ENCODE measurements at regions not wholly inside any gene's neighbourhood (a gene's known extent, or its start where the extent isn't known, plus 50 kb on each side); places are given as distances from the start of the nearest gene placed in this dataset.

GRCh38 chr20:40343390-40343789 is 345.6 kb downstream of the MAFB start:
- no peak for TF ChIP-seq CTCF (IDR thresholded peaks at IDR 0.05; ENCODE audit: low read depth, low read length)
- H3K27ac ChIP-seq (ENCODE audit: low read depth, low read length) = no peak overlapping the region
- CTCF ChIA-PET = no interaction called here
- no peak for DNase-seq (ENCODE audit: low read depth, low spot score)
- no peak overlapping the region for H3K4me3 ChIP-seq (ENCODE audit: low read depth, low read length)
- POLR2A ChIA-PET = interaction anchor here (0.7 kb wide), 1 partner anchor 15 kb away, joined by 3 read pairs; no protein-coding TSS in a partner anchor
- no peaks in the 10 kb centered on the region for H3K9me3 ChIP-seq (ENCODE audit: control insufficient read depth, insufficient read depth, low read length)
- H3K27me3 ChIP-seq (ENCODE audit: control insufficient read depth, insufficient read depth, low read length) = no peaks in the 10 kb centered on the region

GRCh38 chr20:40341561-40341960 is 347.5 kb downstream of the MAFB start:
- DNase-seq (ENCODE audit: low read depth, low spot score) = no peak
- Histone ChIP-seq H3K9me3 (ENCODE audit: control insufficient read depth, insufficient read depth, low read length) (no peaks in the 10 kb centered on the region), H3K27ac (ENCODE audit: low read depth, low read length) (no peak overlapping the region), H3K27me3 (ENCODE audit: control insufficient read depth, insufficient read depth, low read length) (no peaks in the 10 kb centered on the region), H3K4me3 (ENCODE audit: low read depth, low read length) (no peak overlapping the region)
- CTCF ChIA-PET = no interaction called here
- TF ChIP-seq CTCF (IDR thresholded peaks at IDR 0.05; ENCODE audit: low read depth, low read length) = no peak
- POLR2A ChIA-PET = no interaction called here

GRCh38 chr20:40339661-40340449 is 349.2 kb downstream of the MAFB start:
- CTCF ChIA-PET = no interaction called here
- H3K27me3 ChIP-seq (ENCODE audit: control insufficient read depth, insufficient read depth, low read length) = no peaks in the 10 kb centered on the region
- no peak for DNase-seq (ENCODE audit: low read depth, low spot score)
- H3K27ac ChIP-seq (ENCODE audit: low read depth, low read length) = no peak overlapping the region
- POLR2A ChIA-PET = no interaction called here
- no peaks in the 10 kb centered on the region for H3K9me3 ChIP-seq (ENCODE audit: control insufficient read depth, insufficient read depth, low read length)
- no peak for TF ChIP-seq CTCF (IDR thresholded peaks at IDR 0.05; ENCODE audit: low read depth, low read length)
- H3K4me3 ChIP-seq (ENCODE audit: low read depth, low read length) = no peak overlapping the region

- H3K9me3 ChIP-seq (ENCODE audit: control insufficient read depth, insufficient read depth, low read length) = no peaks in the 10 kb centered on the region
- ChIA-PET POLR2A (no interaction called here), CTCF (no interaction called here)
- H3K27ac ChIP-seq (ENCODE audit: low read depth, low read length) = no peak overlapping the region
- no peaks in the 10 kb centered on the region for H3K27me3 ChIP-seq (ENCODE audit: control insufficient read depth, insufficient read depth, low read length)
- TF ChIP-seq CTCF (IDR thresholded peaks at IDR 0.05; ENCODE audit: low read depth, low read length) = no peak
- no peak overlapping the region for H3K4me3 ChIP-seq (ENCODE audit: low read depth, low read length)
- DNase-seq (ENCODE audit: low read depth, low spot score) = no peak
Measured at GRCh38 chr20:40336533-40336932, 352.5 kb downstream of the MAFB start.

- DNase-seq (ENCODE audit: low read depth, low spot score) = no peak
- ChIA-PET POLR2A (no interaction called here), CTCF (no interaction called here)
- no peak overlapping the region for H3K27ac ChIP-seq (ENCODE audit: low read depth, low read length)
- no peaks in the 10 kb centered on the region for H3K9me3 ChIP-seq (ENCODE audit: control insufficient read depth, insufficient read depth, low read length)
- no peaks in the 10 kb centered on the region for H3K27me3 ChIP-seq (ENCODE audit: control insufficient read depth, insufficient read depth, low read length)
- no peak for TF ChIP-seq CTCF (IDR thresholded peaks at IDR 0.05; ENCODE audit: low read depth, low read length)
- H3K4me3 ChIP-seq (ENCODE audit: low read depth, low read length) = no peak overlapping the region
Measured at GRCh38 chr20:40335901-40336351, 353.1 kb downstream of the MAFB start.

Data from AG04450 (cell line).